Dermis blood vessel endothelial cell (primary cell): ENCODE measurements at regions not wholly inside any gene's neighbourhood (a gene's known extent, or its start where the extent isn't known, plus 50 kb on each side); places are given as distances from the start of the nearest gene placed in this dataset.

Experiments
- DNase-seq: peaks from one replicate; pipeline ENCODE4 v3.0.0; 2010

DNA sequence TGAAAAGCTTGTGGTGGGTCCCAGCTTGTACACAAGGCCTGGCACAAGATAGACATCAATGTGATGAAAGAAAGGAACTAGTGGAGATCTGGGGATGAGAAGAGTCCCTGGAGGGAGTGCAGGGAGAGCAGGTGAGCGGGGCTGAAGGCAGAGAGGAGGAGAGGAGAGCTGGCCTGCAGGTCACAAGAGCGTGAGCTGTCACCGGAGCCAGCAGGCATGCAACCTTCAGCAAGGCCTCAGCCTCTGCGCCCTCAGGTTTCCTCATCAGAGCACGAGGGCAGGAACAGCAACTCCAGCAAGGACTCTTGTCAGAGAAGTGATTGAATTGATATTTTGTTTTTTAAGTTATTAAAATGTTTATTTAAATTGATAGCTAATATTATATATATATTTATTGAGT lies 188.6 kb downstream of the CXCL12 start:
- DNase-seq = no peak

GRCh38 chr10:44196008-44196320 lies 188.9 kb downstream of the CXCL12 start:
- DNase-seq = no peak

DNA sequence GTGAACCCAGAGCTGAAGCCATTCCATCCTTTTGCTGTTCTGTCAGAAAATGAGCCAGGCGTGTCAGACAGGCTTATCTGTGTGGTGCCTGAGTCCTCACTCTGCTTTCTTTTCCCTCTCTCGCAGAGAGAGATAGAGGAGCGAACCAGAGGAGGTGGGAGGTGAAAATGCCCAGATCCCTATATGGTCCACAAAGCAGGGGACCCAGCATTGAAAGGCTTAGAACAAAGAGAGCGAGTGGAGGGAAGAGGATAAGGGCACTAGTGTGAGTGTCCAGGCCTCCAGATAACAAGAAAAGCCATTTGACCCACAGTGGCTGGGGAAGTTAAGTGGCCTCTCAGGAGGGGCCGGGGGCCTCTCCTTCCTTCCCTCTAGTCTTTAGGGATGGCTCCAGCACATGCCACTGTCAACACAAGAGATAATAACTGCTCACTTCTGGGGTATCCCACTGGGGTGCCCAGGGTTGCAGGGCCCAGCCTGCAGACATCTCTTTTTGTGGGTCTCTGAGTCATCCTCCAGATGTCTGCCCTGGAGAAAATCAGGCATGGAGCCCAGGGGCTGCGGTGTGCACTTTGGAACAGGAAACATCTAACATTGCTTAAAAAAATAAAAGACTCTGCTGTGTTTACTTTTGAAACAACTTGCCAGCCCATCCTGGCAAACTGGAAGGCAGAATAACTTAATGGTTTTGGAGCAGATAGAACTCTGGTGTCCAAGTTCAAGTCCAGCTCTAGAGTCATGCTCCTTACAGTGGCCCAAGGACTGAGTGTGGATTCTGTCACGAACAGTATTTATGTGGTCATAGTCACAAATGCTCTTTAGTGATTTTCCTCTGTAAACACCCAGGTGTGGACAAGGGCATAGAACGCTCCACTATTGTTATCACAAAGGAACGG lies 189.5 kb downstream of the CXCL12 start:
- DNase-seq = peak; percentile 59

- no peak for DNase-seq
Measured at GRCh38 chr10:44194435-44194834, 190.5 kb downstream of the CXCL12 start.

- no peak for DNase-seq
Measured at GRCh38 chr10:44193567-44194220, 191.2 kb downstream of the CXCL12 start.

GRCh38 chr10:44193166-44193565 lies 191.7 kb downstream of the CXCL12 start:
- DNase-seq = no peak

GRCh38 chr10:44192435-44192834 lies 192.5 kb downstream of the CXCL12 start:
- DNase-seq = no peak

DNA sequence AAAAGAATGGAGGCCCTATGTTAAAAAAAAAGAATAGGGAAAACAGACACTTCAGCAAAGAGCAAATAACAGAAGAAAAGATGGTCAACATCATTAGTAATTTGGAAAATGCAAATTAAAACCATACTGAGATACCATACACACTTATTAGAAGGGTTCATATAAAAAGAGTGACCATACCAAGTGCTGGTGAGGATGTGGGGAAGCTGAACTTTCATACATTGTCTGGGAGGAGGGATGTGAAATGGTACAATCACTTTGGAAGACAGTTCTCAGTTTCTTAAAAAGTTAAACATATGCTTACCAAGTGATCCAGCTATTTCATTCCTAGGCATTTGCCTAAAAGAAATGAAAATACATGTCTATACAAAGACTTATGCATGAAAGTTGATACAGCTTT lies 194.4 kb downstream of the CXCL12 start:
- no peak for DNase-seq

- DNase-seq = no peak
Measured at GRCh38 chr10:44186821-44187220, 198.1 kb downstream of the CXCL12 start.

DNA sequence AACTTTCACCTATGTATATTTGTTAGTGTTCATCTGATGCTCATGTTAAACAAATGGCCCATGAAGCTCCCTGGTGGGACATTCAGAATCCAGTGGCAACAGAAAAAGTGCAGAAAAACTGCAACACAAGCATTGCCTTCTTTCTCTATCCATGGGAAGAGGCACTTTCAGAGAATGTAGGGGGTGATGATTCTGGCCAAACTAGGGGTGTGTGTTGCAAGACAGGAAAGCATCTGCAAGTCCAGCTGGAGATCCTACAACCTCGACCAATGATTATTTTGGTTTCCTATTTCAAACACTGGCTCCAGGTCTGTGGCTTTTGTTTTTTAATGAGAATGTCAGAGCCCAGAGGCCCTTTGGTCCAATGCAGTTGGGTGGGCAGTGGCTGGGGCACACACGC lies 198.7 kb downstream of the CXCL12 start:
- DNase-seq = no peak

DNA sequence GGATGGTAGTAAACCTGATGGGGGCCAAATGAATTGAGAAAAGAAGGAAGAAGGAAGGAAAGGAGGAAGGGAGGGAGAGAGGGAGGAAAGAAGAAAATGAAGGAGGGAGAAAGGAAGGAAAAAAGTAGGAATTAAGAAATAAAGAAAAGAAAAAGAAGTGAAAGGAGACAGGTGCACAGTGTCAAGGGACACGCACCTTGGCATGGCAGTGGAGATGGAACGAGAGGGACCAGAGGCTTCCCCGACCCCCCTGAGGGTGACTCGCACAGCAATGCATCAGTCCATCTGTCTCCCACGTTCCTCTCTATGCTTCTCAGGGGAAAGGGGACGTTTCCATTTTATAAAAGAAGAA lies 199.6 kb downstream of the CXCL12 start:
- no peak for DNase-seq

- DNase-seq = no peak
Measured at GRCh38 chr10:44184633-44185314, 200.1 kb downstream of the CXCL12 start.

DNA sequence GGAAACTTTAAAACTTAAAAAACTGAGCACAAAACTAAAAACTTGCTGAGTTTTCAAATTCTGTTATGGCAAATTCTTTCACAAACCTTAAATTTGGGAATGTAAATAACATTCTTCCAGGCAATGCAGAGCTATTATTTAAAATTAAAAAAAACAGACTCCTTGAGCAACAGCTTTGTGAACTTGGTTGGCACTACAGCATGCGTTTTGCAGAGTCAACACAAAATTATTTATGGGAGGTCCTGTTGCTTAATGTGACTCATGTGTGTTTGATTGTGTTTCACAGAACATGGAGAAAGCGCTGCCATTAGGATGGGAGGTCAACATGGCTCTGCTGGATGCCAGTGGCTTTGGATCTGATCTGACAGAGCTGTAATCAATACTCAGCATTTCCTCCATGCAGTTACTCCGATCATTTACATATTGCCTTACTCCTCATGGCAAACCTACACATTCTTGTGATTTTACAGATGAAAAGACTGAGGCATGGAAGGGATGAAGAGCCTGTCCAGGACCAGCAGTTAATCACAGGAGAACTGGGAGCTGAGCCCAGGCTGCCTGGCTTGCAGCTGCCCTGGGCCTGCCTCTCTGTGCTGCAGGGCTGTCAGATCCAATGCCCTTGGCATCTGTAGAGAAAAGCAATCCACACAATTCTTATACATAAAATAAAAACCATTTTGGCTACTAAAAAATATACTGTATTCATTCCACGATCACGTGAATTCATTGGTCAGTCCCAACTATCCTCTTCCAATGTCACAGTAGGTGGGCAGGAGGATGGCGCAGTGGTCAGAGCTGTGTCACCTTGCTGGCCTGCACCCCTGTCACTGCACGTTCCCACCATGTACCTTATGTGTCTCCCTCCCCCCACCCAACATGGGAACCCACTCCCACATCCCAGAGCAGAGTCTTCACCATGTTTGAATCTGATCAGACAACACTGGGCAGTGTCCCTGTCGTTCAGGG lies 200.9 kb downstream of the CXCL12 start:
- DNase-seq = no peak

DNA sequence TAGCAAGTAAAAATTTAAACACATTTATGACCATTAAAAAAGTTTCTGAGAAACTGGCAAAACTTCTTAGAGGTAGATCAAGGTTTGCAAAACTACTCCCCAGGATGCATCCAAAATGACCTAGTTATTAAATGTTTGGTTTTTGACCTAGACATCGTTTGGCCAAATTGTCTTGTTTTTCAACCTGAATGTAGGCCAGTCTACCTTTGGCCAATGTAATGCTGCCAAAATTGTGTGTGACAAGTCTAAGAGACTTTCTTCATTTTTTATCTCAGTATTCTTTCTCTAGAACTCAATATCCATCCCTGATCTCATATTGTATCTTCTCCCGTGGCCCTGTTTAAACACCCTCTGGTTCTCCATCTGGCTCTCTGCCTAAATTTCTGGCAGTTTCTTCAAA lies 202.0 kb downstream of the CXCL12 start:
- no peak for DNase-seq

DNA sequence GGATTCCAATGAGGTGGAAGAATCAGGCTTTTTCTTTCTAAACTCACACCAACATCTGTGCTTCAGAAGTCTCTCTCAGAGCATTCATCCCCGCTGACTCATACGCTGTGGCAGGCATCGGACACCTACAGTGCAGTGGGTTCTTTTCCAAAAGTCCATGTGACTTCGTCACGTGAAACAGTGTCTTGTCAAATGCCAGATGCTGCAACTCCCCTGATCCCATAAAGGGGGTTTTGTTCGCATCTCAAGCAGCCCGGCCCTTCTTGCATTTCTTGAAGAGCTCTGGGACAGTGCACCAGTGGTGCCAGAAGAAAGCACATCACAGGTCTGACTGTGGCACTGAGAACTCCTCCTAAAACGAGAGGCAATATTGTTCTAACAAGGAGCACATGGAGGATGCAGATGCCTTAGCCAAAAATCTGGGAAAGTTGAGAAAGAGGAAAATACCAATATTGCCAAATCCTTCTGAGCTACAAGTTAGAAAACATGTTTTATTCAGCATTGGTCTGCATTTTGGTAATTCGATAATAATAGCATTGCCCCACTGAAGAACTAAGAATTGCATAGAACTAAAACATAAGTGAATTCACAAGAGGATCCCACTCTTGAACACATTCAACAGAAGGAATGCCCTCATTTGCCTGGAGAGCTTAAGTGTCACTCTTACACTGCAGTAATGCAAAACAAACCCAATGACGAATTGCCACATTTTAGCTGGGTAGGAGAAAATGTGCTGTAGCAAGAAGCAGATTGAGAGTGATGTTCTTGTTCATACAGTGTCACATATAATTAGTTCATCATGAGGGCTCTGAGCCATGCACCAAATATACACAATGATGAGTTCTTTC lies 204.4 kb downstream of the CXCL12 start:
- DNase-seq = no peak

DNA sequence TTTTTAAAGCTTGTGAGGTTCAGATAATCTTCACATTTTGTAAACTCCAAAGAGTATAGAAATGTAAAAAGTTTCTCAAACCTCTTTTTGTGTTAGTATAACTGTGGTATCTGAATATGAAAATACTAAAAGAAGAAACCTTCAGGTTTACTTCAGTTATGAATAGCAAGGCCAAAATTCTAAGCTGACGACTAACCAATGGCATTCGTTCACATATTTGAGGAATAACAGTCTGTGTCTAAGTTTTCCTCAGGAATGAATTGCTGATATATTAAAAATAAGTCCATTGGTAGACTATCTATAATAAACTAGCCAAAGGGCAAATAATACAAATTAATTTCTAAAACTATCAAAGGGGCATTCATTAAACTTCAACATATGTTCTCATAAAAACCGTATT lies 206.0 kb downstream of the CXCL12 start:
- no peak for DNase-seq

- no peak for DNase-seq
Measured at GRCh38 chr10:44178281-44178680, 206.6 kb downstream of the CXCL12 start.

DNA sequence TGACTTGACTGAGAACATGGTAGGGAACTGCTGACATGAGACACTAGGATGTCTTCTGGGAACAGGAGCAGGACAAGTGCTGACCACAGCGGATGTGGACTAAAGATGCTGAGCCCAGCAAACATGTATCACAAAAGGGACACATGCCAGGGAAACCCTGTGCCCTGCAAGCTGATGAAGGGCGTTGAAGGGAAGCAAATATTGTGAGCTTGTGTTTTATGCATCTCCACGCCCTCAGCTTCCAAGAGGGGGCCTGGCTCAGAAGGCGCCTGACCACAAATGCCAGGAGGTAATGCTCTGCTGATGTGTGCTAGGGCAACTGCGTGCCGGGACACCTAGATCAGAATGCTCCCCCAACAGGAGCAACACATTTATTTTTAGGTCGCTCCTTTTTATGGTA lies 207.3 kb downstream of the CXCL12 start:
- DNase-seq = no peak

GRCh38 chr10:44176311-44176710 lies 208.6 kb downstream of the CXCL12 start:
- DNase-seq = no peak

- DNase-seq = no peak
Measured at GRCh38 chr10:44173608-44173894, 211.3 kb downstream of the CXCL12 start.

- no peak for DNase-seq
Measured at GRCh38 chr10:44172883-44173607, 211.9 kb downstream of the CXCL12 start.
